Thyroid gland (tissue), 4 donors: ENCODE measurements at regions not wholly inside any gene's neighbourhood (a gene's known extent, or its start where the extent isn't known, plus 50 kb on each side); places are given as distances from the start of the nearest gene placed in this dataset.
"Not testable (repeated sequence)": the region's sequence is repeated elsewhere in the genome, so short reads cannot be mapped to it uniquely, and the experiment has no call there.

ENCODE experiments used
- POLR2A ChIP-seq, 2 donors: fragments of 450-650 bp; IDR thresholded peaks; one replicate each; pipeline ENCODE4 v1.6.1; 2017; ENCODE audit warnings: antibody characterized with exemption in 2 of 2, mild to moderate bottlenecking in 2 of 2, moderate library complexity in 1 of 2
- TF ChIP-seq, protein P1 (sequence below), 6 experiments: fragments of 200-600 bp in 3 of 6; fragments of 450-650 bp in 3 of 6; sonication (generic) in 3 of 6; IDR thresholded peaks; one replicate each; pipeline ENCODE4 v1.5.1; 2016 to 2019; ENCODE audit warnings: antibody characterized with exemption in 6 of 6, mild to moderate bottlenecking in 2 of 6, inconsistent platforms in 1 of 6, moderate library complexity in 1 of 6

DNA sequence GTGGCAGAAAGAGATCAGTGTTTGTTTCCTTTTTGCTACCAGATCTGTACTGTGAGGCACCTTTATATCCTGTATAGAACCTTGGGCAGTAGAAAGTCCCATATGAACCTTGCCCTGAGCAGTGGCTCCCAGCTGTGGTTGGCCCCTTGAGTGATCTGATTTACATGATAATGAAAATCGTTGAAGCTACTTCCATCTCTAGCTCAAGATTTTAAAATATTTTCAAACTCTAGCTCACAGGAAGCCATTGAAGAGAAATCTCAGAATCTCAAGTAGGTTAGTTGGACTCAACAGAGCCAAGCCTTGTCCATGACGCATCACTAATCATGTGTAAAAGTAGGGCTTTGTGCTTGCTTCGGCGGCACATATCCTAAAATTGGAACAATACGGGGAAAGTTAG lies 74.8 kb downstream of the CCDC74A start:
- TF ChIP-seq, protein P1, sequence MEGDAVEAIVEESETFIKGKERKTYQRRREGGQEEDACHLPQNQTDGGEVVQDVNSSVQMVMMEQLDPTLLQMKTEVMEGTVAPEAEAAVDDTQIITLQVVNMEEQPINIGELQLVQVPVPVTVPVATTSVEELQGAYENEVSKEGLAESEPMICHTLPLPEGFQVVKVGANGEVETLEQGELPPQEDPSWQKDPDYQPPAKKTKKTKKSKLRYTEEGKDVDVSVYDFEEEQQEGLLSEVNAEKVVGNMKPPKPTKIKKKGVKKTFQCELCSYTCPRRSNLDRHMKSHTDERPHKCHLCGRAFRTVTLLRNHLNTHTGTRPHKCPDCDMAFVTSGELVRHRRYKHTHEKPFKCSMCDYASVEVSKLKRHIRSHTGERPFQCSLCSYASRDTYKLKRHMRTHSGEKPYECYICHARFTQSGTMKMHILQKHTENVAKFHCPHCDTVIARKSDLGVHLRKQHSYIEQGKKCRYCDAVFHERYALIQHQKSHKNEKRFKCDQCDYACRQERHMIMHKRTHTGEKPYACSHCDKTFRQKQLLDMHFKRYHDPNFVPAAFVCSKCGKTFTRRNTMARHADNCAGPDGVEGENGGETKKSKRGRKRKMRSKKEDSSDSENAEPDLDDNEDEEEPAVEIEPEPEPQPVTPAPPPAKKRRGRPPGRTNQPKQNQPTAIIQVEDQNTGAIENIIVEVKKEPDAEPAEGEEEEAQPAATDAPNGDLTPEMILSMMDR (IDR thresholded peaks at IDR 0.05) = not testable (repeated sequence)
- TF ChIP-seq POLR2A (IDR thresholded peaks at IDR 0.05) = not testable (repeated sequence)
